ENCODE measurements at regions not wholly inside any gene's neighbourhood (a gene's known extent, or its start where the extent isn't known, plus 50 kb on each side); places are given as distances from the start of the nearest gene placed in this dataset.

GRCh38 chr16:7014756-7015155 is 317.9 kb upstream of the RBFOX1 start:
- no peak for DNase-seq (ENCODE audit: low spot score)

GRCh38 chr16:7013990-7014389 is 318.7 kb upstream of the RBFOX1 start:
- no peak for DNase-seq (ENCODE audit: low spot score)

- DNase-seq (ENCODE audit: low spot score) = no peak
Measured at GRCh38 chr16:7004266-7004665, 328.4 kb upstream of the RBFOX1 start.

- DNase-seq (ENCODE audit: low spot score) = no peak
Measured at GRCh38 chr16:6993544-6993943, 339.1 kb upstream of the RBFOX1 start.

GRCh38 chr16:6988846-6989245 is 343.8 kb upstream of the RBFOX1 start:
- DNase-seq (ENCODE audit: low spot score) = no peak

GRCh38 chr16:6977916-6978315 is 354.7 kb upstream of the RBFOX1 start:
- DNase-seq (ENCODE audit: low spot score) = no peak

- no peak for DNase-seq (ENCODE audit: low spot score)
Measured at GRCh38 chr16:6977291-6977690, 355.4 kb upstream of the RBFOX1 start.

GRCh38 chr16:6976716-6977115 is 355.9 kb upstream of the RBFOX1 start:
- DNase-seq (ENCODE audit: low spot score) = no peak

- no peak for DNase-seq (ENCODE audit: low spot score)
Measured at GRCh38 chr16:6970171-6970857, 362.3 kb upstream of the RBFOX1 start.

GRCh38 chr16:6969594-6969993 is 363.1 kb upstream of the RBFOX1 start:
- DNase-seq (ENCODE audit: low spot score) = no peak

GRCh38 chr16:6967796-6968320 is 364.8 kb upstream of the RBFOX1 start:
- DNase-seq (ENCODE audit: low spot score) = no peak

GRCh38 chr16:6966925-6967324 is 365.7 kb upstream of the RBFOX1 start:
- DNase-seq (ENCODE audit: low spot score) = no peak

GRCh38 chr16:6964679-6965078 is 368.0 kb upstream of the RBFOX1 start:
- no peak for DNase-seq (ENCODE audit: low spot score)

- DNase-seq (ENCODE audit: low spot score) = no peak
Measured at GRCh38 chr16:6961704-6962103, 370.9 kb upstream of the RBFOX1 start.

GRCh38 chr16:6958184-6958583 is 374.5 kb upstream of the RBFOX1 start:
- no peak for DNase-seq (ENCODE audit: low spot score)

GRCh38 chr16:6957681-6958080 is 375.0 kb upstream of the RBFOX1 start:
- DNase-seq (ENCODE audit: low spot score) = no peak

GRCh38 chr16:6956511-6956910 is 376.1 kb upstream of the RBFOX1 start:
- DNase-seq (ENCODE audit: low spot score) = no peak

GRCh38 chr16:6955303-6955702 is 377.3 kb upstream of the RBFOX1 start:
- DNase-seq (ENCODE audit: low spot score) = no peak

- DNase-seq (ENCODE audit: low spot score) = no peak
Measured at GRCh38 chr16:6949240-6949639, 383.4 kb upstream of the RBFOX1 start.

- DNase-seq (ENCODE audit: low spot score) = no peak
Measured at GRCh38 chr16:6947291-6947690, 385.4 kb upstream of the RBFOX1 start.

- no peak for DNase-seq (ENCODE audit: low spot score)
Measured at GRCh38 chr16:6946802-6947201, 385.8 kb upstream of the RBFOX1 start.

GRCh38 chr16:6946106-6946505 is 386.5 kb upstream of the RBFOX1 start:
- DNase-seq (ENCODE audit: low spot score) = no peak

- no peak for DNase-seq (ENCODE audit: low spot score)
Measured at GRCh38 chr16:6940968-6941367, 391.7 kb upstream of the RBFOX1 start.

GRCh38 chr16:6937641-6938040 is 395.0 kb upstream of the RBFOX1 start:
- DNase-seq (ENCODE audit: low spot score) = no peak
